ENCODE measurements at regions not wholly inside any gene's neighbourhood (a gene's known extent, or its start where the extent isn't known, plus 50 kb on each side); places are given as distances from the start of the nearest gene placed in this dataset.

GRCh38 chr10:36500266-36500665 lies 625.1 kb upstream of the ANKRD30A start:
- no peak overlapping the region for H4K5ac ChIP-seq (ENCODE audit: low read depth, low read length)
- ATAC-seq (ENCODE audit: low read depth) (no peak), DNase-seq (peak; percentile 7)
- CTCF ChIA-PET: interaction anchor here (0.7 kb wide), 1 partner anchor 926 kb away, joined by 3 read pairs; no protein-coding TSS in a partner anchor
- no peaks in the 10 kb centered on the region for H4K20me1 ChIP-seq (ENCODE audit: insufficient read depth, low read length)
- H4K91ac ChIP-seq (ENCODE audit: insufficient read depth, low read depth, low read length): no peak overlapping the region
- POLR2A ChIA-PET (ENCODE audit: unreplicated experiment): no interaction called here
- no peaks in the 10 kb centered on the region for H3K79me1 ChIP-seq (ENCODE audit: low read depth in 1 of 2, low read length in 2 of 2)
- intact Hi-C loops (cut with micrococcal nuclease) (no loop called here), in situ Hi-C loops (cut with MboI; ENCODE audit: low sequenced_read_pairs) (no loop called here), dilution Hi-C loops (cut with HindIII; ENCODE audit: low sequenced_read_pairs, unreplicated experiment) (no loop called here)
- no peak overlapping the region for H3K4me2 ChIP-seq (ENCODE audit: low read depth, low read length)
- no TSS peak for BruUV-seq (replicated peaks)
- H3K27me3 ChIP-seq (ENCODE audit: control insufficient read depth, insufficient read depth, low read length): no peaks in the 10 kb centered on the region
- no peak overlapping the region for H3K14ac ChIP-seq (replicated peaks; ENCODE audit: low read depth, low read length)
- H3K4ac ChIP-seq (ENCODE audit: low read depth, low read length): no peak overlapping the region
- H4K8ac ChIP-seq (ENCODE audit: low read depth in 2 of 2, low read length in 2 of 2): no peak overlapping the region
- H2AK9ac ChIP-seq (replicated peaks; ENCODE audit: low read depth, low read length, poor library complexity): no peak overlapping the region
- no peak overlapping the region for H3K18ac ChIP-seq (ENCODE audit: low read depth, low read length)
- no peak overlapping the region for H2BK15ac ChIP-seq (ENCODE audit: low read depth, low read length)
- no peaks in the 10 kb centered on the region for H3K9me3 ChIP-seq (ENCODE audit: control insufficient read depth, insufficient read depth, low read length)
- WGBS, 2 experiments (ENCODE audit: extremely low coverage in 2 of 2, insufficient read length in 1 of 2): no CpG with 5 or more reads among the region's 1 CpG
- H2BK20ac ChIP-seq (ENCODE audit: low read depth, low read length): no peak overlapping the region
- no peaks in the 10 kb centered on the region for H3K36me3 ChIP-seq (ENCODE audit: control insufficient read depth, insufficient read depth, low read length)
- H3K27ac ChIP-seq (ENCODE audit: insufficient read depth, low read length): no peak overlapping the region
- H2AK5ac ChIP-seq (ENCODE audit: low read depth, low read length): no peak overlapping the region
- no peak overlapping the region for H3K4me3 ChIP-seq (ENCODE audit: insufficient read depth, low read depth, low read length)
- H3K9ac ChIP-seq (ENCODE audit: low read depth, low read length): no peak overlapping the region
- TF ChIP-seq MXI1 (IDR thresholded peaks at IDR 0.05; ENCODE audit: borderline replicate concordance, low read depth, low read length) (no peak), NFE2L2 (IDR thresholded peaks at IDR 0.05; ENCODE audit: low read depth, low read length) (no peak), CHD1 (IDR thresholded peaks at IDR 0.05; ENCODE audit: low read depth, low read length) (no peak), RAD21 (IDR thresholded peaks at IDR 0.05; ENCODE audit: low read length) (no peak), RFX5 (IDR thresholded peaks at IDR 0.05; ENCODE audit: low read depth, low read length) (no peak), FOS (IDR thresholded peaks at IDR 0.05; ENCODE audit: low read depth, low read length) (no peak), MAFK (IDR thresholded peaks at IDR 0.05; ENCODE audit: low read depth, low read length) (no peak), MAZ (IDR thresholded peaks at IDR 0.05; ENCODE audit: borderline replicate concordance, low read depth, low read length) (no peak), CEBPB (IDR thresholded peaks at IDR 0.05; ENCODE audit: low read depth, low read length) (no peak), RCOR1 (IDR thresholded peaks at IDR 0.05; ENCODE audit: insufficient replicate concordance, low read length) (no peak), BHLHE40 (IDR thresholded peaks at IDR 0.05; ENCODE audit: low read depth, low read length) (no peak)
- TF ChIP-seq, protein P1, sequence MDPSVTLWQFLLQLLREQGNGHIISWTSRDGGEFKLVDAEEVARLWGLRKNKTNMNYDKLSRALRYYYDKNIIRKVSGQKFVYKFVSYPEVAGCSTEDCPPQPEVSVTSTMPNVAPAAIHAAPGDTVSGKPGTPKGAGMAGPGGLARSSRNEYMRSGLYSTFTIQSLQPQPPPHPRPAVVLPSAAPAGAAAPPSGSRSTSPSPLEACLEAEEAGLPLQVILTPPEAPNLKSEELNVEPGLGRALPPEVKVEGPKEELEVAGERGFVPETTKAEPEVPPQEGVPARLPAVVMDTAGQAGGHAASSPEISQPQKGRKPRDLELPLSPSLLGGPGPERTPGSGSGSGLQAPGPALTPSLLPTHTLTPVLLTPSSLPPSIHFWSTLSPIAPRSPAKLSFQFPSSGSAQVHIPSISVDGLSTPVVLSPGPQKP (IDR thresholded peaks at IDR 0.05; ENCODE audit: borderline replicate concordance, low read depth, low read length): no peak
- no peak overlapping the region for H3K23ac ChIP-seq (ENCODE audit: low read depth, low read length)
- H2AFZ ChIP-seq (replicated peaks; ENCODE audit: low read length, poor library complexity): no peak overlapping the region
- no peaks in the 10 kb centered on the region for H3K4me1 ChIP-seq (ENCODE audit: control insufficient read depth, insufficient read depth, low read length)
- no peak overlapping the region for H2BK120ac ChIP-seq (ENCODE audit: low read depth, low read length)
- no peaks in the 10 kb centered on the region for H3K9me1 ChIP-seq (ENCODE audit: insufficient read depth, low read length)
- no peak overlapping the region for H2BK5ac ChIP-seq (ENCODE audit: low read depth, low read length, poor library complexity, severe bottlenecking)
- no peak overlapping the region for H3K56ac ChIP-seq (ENCODE audit: extremely low read depth, insufficient read depth, low read length)

Measured in IMR-90 (cell line).